ENCODE measurements at regions not wholly inside any gene's neighbourhood (a gene's known extent, or its start where the extent isn't known, plus 50 kb on each side); places are given as distances from the start of the nearest gene placed in this dataset.
"Not testable (repeated sequence)": the region's sequence is repeated elsewhere in the genome, so short reads cannot be mapped to it uniquely, and the experiment has no call there.

DNA sequence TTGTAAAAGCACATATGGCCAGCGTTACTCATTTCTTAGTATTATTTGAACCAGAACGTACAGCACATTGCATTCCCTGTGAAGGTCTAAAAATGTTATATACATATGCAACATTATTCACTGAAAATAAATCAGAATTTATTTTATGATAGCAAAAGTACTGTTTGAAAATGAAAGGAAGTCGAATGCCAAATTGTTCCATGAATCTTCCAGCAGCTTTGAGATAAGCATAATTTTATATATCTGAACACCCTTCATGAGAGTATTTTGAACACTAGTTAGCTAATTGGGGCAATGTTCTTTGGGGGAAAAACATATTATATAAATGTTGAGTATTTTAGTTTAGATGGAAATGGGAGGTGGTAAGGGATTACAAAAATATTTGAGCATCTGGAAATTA lies 300.7 kb upstream of the SYT1 start:
- ChIA-PET CTCF (interaction anchor here (0.6 kb wide), 2 partner anchors 19 to 669 kb away, joined by 3 read pairs; no protein-coding TSS in a partner anchor), POLR2A (ENCODE audit: low non-redundant PET) (no interaction called here)
- no peak for DNase-seq (ENCODE audit: low spot score)
- H3K27ac ChIP-seq: no peak overlapping the region
- TF ChIP-seq, protein P1, sequence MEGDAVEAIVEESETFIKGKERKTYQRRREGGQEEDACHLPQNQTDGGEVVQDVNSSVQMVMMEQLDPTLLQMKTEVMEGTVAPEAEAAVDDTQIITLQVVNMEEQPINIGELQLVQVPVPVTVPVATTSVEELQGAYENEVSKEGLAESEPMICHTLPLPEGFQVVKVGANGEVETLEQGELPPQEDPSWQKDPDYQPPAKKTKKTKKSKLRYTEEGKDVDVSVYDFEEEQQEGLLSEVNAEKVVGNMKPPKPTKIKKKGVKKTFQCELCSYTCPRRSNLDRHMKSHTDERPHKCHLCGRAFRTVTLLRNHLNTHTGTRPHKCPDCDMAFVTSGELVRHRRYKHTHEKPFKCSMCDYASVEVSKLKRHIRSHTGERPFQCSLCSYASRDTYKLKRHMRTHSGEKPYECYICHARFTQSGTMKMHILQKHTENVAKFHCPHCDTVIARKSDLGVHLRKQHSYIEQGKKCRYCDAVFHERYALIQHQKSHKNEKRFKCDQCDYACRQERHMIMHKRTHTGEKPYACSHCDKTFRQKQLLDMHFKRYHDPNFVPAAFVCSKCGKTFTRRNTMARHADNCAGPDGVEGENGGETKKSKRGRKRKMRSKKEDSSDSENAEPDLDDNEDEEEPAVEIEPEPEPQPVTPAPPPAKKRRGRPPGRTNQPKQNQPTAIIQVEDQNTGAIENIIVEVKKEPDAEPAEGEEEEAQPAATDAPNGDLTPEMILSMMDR (conservative IDR thresholded peaks at IDR 0.05; ENCODE audit: low read depth): no peak

DNA sequence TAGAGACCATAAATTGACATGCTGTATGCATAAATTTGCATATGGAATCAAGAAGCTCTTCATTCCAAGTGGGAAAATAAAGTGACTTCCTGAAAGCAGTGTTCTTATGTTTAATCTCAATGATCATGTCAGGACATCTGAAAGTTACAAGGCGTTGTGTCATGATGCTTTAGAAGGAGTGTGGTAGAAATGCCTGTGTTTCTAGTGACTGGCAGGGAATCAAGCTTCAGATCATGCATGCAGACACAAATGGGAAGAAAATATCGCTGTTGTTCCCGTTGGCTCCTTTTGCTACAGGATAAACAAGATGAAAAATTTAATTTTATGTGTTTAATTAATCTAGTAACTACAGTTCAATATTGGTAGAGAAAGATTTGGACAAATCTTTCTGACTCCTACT lies 298.1 kb upstream of the SYT1 start:
- no peak overlapping the region for H3K27ac ChIP-seq
- DNase-seq (ENCODE audit: low spot score): no peak
- POLR2A ChIA-PET (ENCODE audit: low non-redundant PET): no interaction called here
- CTCF ChIA-PET: no interaction called here
- TF ChIP-seq, protein P1 (conservative IDR thresholded peaks at IDR 0.05; ENCODE audit: low read depth): no peak

DNA sequence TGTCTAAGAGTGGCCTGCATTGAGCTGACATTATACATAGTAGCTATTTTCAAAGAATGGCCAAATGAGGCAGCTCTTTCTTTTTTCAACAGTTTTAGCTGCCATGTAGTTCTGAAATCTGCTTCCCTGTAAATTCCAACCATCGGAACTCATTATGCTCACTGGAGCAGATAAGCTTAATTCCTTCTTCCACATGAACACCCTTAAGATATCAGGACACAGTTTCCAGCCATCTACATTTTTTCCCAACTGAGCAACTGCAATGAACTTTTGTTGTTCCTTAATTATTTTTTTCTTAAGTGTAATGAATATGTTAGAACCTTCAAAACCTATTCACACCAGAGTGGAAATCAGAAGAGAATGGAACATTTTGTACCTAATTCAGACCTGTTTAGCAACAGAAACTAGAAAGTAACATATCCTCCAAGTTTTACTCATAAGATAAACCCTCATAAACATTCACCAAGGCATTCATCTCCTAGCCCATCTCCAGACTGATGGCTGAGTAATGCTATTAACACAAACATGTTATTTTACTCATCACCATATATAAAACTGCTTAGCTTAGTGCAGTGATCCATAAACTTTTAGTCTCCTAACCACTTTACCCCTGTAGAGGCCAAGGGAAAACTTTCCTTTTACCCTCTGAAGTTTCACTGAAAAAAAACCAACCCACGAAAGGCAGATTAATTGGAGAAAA lies 296.1 kb upstream of the SYT1 start:
- TF ChIP-seq, protein P1 (conservative IDR thresholded peaks at IDR 0.05; ENCODE audit: low read depth): no peak
- H3K27ac ChIP-seq: no peak overlapping the region
- DNase-seq (ENCODE audit: low spot score): no peak
- CTCF ChIA-PET: interaction anchor here (0.6 to 0.7 kb wide), 2 partner anchors 47 to 1210 kb away, joined by 3 read pairs; no protein-coding TSS in a partner anchor
- POLR2A ChIA-PET (ENCODE audit: low non-redundant PET): no interaction called here

DNA sequence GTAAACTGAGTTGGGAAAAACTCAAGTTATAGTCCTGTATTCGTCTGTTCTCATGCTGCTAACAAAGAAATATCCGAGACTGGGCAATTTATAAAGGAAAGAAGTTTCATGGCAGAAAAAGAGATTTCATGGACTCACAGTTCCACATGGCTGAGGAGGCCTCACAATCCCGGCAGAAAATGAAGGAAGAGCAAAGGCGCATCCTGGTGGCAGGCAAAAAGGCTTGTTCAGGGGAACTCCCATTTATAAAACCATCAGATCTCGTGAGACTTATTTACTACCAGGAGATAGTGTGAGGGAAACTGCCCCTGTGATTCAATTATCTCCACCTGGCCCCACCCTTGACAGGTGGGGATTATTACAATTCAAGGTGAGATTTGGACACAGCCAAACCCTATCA lies 292.6 kb upstream of the SYT1 start:
- TF ChIP-seq, protein P1 (conservative IDR thresholded peaks at IDR 0.05; ENCODE audit: low read depth): no peak
- no peak overlapping the region for H3K27ac ChIP-seq
- DNase-seq (ENCODE audit: low spot score): no peak
- POLR2A ChIA-PET (ENCODE audit: low non-redundant PET): no interaction called here
- CTCF ChIA-PET: interaction anchor here (0.6 kb wide), 1 partner anchor 80 kb away, joined by 4 read pairs; no protein-coding TSS in a partner anchor

DNA sequence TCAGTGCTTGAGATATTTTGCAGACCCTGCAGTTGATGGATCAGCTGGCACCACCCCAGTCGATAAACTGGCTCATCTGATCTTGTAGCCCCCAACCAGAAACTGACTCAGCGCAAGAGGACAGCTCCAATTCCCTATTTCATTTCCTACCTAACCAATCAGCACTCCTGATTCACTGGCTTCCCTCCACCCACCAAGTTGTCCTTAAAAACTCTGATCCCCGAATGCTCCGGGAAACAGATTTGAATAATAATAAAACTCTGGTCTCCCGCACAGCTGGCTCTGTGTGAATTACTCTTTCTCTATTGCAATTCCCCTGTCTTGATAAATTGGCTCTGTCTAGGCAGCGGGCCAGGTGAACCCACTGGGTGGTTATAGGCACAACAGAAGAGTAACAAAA lies 289.4 kb upstream of the SYT1 start:
- H3K27ac ChIP-seq; DNase-seq (ENCODE audit: low spot score); POLR2A ChIA-PET (ENCODE audit: low non-redundant PET); CTCF ChIA-PET: not testable (repeated sequence)

DNA sequence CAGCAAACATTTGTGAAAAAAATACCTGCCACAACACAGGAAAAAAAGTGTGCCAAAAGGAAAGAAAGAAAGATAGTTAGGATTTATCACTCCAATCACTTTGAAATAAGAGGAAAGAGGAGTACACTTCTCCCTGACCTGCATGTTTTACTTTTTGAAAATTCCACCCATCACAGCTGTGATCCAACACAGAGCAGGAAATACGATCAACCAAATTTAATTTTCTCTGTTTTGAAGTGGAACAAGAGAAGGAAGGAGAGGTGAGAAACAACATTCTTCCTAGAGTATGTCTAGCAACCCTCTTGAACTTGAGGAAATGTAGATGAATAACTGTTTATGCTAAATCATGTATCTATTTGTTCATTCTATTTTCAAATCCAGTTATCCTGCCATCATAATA lies 284.7 kb upstream of the SYT1 start:
- DNase-seq (ENCODE audit: low spot score): no peak
- TF ChIP-seq, protein P1 (conservative IDR thresholded peaks at IDR 0.05; ENCODE audit: low read depth): no peak
- CTCF ChIA-PET: no interaction called here
- no peak overlapping the region for H3K27ac ChIP-seq
- POLR2A ChIA-PET (ENCODE audit: low non-redundant PET): no interaction called here

DNA sequence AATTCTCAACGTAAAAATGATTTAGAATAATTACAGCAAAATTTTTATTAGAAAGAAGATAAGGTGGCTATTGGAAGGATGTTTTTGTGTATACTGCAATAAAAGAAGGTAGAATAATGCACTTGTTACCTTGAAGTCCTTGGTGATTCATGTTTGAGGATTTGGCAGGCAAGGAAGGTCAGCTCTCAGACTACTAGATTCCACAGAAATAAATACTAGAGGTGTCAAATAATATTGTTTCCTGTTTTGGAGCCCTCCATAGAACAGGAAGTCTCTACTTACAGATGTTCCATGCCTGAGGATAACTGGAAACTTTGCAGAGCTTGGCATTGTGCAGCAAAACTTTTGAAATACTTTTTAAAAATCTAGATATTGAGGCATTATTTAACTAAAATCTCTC lies 284.3 kb upstream of the SYT1 start:
- TF ChIP-seq, protein P1 (conservative IDR thresholded peaks at IDR 0.05; ENCODE audit: low read depth): no peak
- no peak for DNase-seq (ENCODE audit: low spot score)
- H3K27ac ChIP-seq: no peak overlapping the region
- CTCF ChIA-PET: no interaction called here
- POLR2A ChIA-PET (ENCODE audit: low non-redundant PET): no interaction called here

All from RWPE1 (cell line).